AG04450 (cell line): ENCODE measurements at regions not wholly inside any gene's neighbourhood (a gene's known extent, or its start where the extent isn't known, plus 50 kb on each side); places are given as distances from the start of the nearest gene placed in this dataset.
"Not testable (repeated sequence)": the region's sequence is repeated elsewhere in the genome, so short reads cannot be mapped to it uniquely, and the experiment has no call there.

ENCODE experiments used
- CTCF ChIA-PET: fragments of 300-600, 350-600 bp; formaldehyde crosslinking; extraction: SDS; loops from one replicate; lab custom pipeline; 2022; ENCODE audit warnings: antibody characterized with exemption, inconsistent platforms; lab: Charles Lee
- POLR2A ChIA-PET: fragments of 350-600 bp; formaldehyde crosslinking; extraction: SDS; loops from one replicate; lab custom pipeline; 2021; ENCODE audit warnings: antibody characterized with exemption, inconsistent platforms; lab: Yijun Ruan, JAX
- DNase-seq: peaks from one replicate; pipeline ENCODE4 v3.0.0-alpha.2; 2011; ENCODE audit warnings: low read depth, low spot score
- H3K27ac ChIP-seq: one replicate; pipeline ENCODE4 v1.5.1; 2012; ENCODE audit warnings: low read depth, low read length, control low read depth
- H3K27me3 ChIP-seq: one replicate; pipeline ENCODE4 v1.6.0; 2012; ENCODE audit warnings: low read length; ENCODE audit not compliant: control insufficient read depth, insufficient read depth
- H3K4me3 ChIP-seq: 2 replicates; pipeline ENCODE4 v1.5.1; 2011; ENCODE audit warnings: mild to moderate bottlenecking, low read depth, low read length, control low read depth
- H3K9me3 ChIP-seq: 2 replicates; pipeline ENCODE4 v1.5.1; 2012; ENCODE audit warnings: low read length; ENCODE audit not compliant: control insufficient read depth, insufficient read depth
- CTCF ChIP-seq: IDR thresholded peaks from 2 replicates; pipeline ENCODE4 v1.5.1; 2011; ENCODE audit warnings: low read depth, low read length, control low read depth, inconsistent platforms

- ChIA-PET CTCF (no interaction called here), POLR2A (no interaction called here)
- H3K9me3 ChIP-seq: no peaks in the 10 kb centered on the region
- no peak for DNase-seq
- H3K27me3 ChIP-seq: no peaks in the 10 kb centered on the region
- H3K4me3 ChIP-seq: no peak overlapping the region
- no peak overlapping the region for H3K27ac ChIP-seq
- TF ChIP-seq CTCF: no peak
Measured at GRCh38 chr4:148922497-148922896, 480.3 kb upstream of the NR3C2 start.

GRCh38 chr4:148914734-148915133 lies 472.5 kb upstream of the NR3C2 start:
- ChIA-PET POLR2A (no interaction called here), CTCF (no interaction called here)
- Histone ChIP-seq H3K4me3 (no peak overlapping the region), H3K27ac (no peak overlapping the region), H3K9me3 (no peaks in the 10 kb centered on the region), H3K27me3 (no peaks in the 10 kb centered on the region)
- no peak for TF ChIP-seq CTCF
- no peak for DNase-seq

- ChIA-PET POLR2A (no interaction called here), CTCF (no interaction called here)
- Histone ChIP-seq H3K9me3 (no peaks in the 10 kb centered on the region), H3K27me3 (no peaks in the 10 kb centered on the region), H3K27ac (no peak overlapping the region), H3K4me3 (no peak overlapping the region)
- no peak for TF ChIP-seq CTCF
- DNase-seq: no peak
Measured at GRCh38 chr4:148914301-148914700, 472.1 kb upstream of the NR3C2 start.

- H3K9me3 ChIP-seq: no peaks in the 10 kb centered on the region
- H3K27me3 ChIP-seq: no peaks in the 10 kb centered on the region
- DNase-seq: no peak
- CTCF ChIA-PET: no interaction called here
- H3K27ac ChIP-seq: no peak overlapping the region
- POLR2A ChIA-PET: no interaction called here
- no peak overlapping the region for H3K4me3 ChIP-seq
- no peak for TF ChIP-seq CTCF
Measured at GRCh38 chr4:148903388-148903787, 461.2 kb upstream of the NR3C2 start.

GRCh38 chr4:148901075-148901705 lies 459.0 kb upstream of the NR3C2 start:
- no peak for TF ChIP-seq CTCF
- Histone ChIP-seq H3K27me3 (no peaks in the 10 kb centered on the region), H3K27ac (no peak overlapping the region), H3K9me3 (peaks cover 4% of the 10 kb centered on the region; the same call in 1 of the 2 replicates), H3K4me3 (no peak overlapping the region)
- no peak for DNase-seq
- ChIA-PET CTCF (no interaction called here), POLR2A (no interaction called here)

- H3K4me3 ChIP-seq, DNase-seq, H3K27me3 ChIP-seq, CTCF ChIA-PET, POLR2A ChIA-PET, H3K9me3 ChIP-seq, H3K27ac ChIP-seq: not testable (repeated sequence)
Measured at GRCh38 chr4:148898139-148898538, 455.9 kb upstream of the NR3C2 start.
